ENCODE measurements at regions not wholly inside any gene's neighbourhood (a gene's known extent, or its start where the extent isn't known, plus 50 kb on each side); places are given as distances from the start of the nearest gene placed in this dataset.

DNA sequence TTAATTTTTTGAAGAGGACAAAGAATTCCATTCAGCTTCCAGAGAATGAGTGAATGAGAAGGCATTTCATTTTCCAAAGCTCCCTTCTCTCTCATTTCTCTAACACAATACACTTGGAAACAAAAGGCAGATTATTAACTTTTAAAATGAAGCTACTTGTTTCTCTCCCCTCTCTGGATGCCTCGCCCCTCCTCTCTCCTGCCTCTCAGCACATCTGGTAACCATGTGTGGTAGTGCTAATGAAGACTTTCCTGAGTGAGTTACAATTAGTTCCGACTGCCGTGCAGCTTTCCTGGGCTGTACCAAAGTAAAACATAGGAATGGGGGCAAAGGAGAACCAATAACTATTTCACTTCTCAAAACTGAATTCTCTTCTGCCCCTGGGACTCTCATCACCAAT, 84.7 kb upstream of the SOX5 start:
- no peak for TF ChIP-seq GATA3 (IDR thresholded peaks at IDR 0.05; ENCODE audit: low read depth, low read length)
- TF ChIP-seq GATA2 (IDR thresholded peaks at IDR 0.05; ENCODE audit: low read depth, low read length) = no peak

DNA sequence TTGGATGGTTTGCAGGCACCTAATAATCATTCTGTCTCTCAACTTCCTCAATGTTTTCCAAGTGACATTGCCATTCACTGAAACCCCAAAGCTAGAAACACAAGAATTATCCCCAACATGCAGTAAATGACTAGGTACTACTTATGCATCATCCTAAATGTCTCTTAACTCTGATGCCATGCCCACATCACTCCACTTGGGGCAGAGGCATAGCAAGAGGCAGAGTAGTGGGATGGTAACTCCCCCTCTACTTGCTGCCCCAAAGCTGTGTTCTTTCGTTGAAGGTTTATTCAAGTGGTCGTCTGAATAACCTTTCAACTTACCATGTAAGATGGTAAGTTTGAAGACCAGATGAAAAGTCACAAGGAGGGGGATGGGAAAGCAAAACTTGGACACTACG, 77.9 kb upstream of the SOX5 start:
- TF ChIP-seq GATA2 (IDR thresholded peaks at IDR 0.05; ENCODE audit: low read depth, low read length) (no peak), GATA3 (IDR thresholded peaks at IDR 0.05; ENCODE audit: low read depth, low read length) (no peak)

DNA sequence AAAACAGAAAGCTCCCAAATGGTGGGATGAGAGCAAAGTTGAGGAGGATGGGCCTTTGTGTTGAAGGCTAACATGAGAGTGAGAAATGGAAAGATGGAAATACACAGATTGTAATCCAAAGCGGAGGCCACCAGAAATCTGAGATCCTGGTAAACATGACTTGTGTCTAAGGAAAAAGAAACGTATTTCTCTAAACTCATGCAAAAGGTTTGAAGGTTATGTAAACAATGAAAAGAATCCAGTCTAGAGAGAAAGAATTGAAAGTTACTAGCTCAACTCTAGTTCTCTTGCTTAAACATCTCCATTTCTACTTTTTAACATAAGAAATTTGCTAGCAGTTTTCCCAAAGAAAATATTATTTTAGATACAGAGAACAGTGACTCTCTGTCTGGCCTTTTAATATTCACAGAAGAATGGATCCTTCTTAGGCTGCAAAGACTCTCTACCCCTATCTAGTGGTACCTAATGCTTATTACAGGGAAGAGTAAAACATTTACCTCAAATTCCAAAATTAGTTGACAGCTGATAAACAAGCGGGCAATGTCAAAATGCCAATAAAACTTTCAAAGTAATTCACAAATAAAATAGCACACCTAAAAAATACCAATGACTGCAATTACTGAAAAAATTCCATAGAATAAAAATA, 75.8 kb upstream of the SOX5 start:
- TF ChIP-seq GATA3 (IDR thresholded peaks at IDR 0.05; ENCODE audit: low read depth, low read length) (no peak), GATA2 (IDR thresholded peaks at IDR 0.05; ENCODE audit: low read depth, low read length) (no peak)

DNA sequence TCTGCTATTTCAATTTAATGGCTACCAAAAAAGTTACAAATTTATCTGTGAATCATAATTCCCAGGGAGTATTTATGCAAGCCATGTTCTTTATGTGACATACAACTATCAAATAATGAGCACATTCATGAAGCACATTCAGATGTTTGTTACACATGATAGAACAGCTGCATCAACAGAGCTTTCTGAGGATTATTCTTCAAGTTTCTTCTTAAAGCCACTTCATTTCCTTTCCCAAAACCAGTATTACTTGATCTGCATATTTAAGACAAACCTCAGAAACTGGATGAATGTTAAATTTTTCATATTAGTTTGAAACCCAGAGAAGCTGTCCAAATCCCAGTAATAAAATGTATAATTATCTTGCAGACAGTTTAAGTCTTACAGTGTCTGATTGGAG, 73.6 kb upstream of the SOX5 start:
- no peak for TF ChIP-seq GATA3 (IDR thresholded peaks at IDR 0.05; ENCODE audit: low read depth, low read length)
- TF ChIP-seq GATA2 (IDR thresholded peaks at IDR 0.05; ENCODE audit: low read depth, low read length) = no peak

DNA sequence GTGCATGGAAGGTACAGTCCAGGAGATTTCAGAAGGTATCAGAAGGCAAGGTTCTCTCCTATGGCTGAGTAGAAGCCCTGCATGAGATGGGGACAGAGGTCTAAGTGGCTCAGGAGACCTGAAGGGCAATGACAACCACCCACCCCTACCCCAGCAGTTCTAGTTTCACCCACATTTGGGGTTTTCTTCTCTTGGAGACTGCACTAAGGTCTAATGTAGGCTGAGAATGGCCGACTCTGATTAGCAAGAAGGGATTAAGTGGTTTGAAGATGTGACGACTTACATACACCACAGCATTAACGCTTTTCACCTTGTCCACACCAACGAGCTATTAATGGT, 71.7 kb upstream of the SOX5 start:
- TF ChIP-seq GATA2 (IDR thresholded peaks at IDR 0.05; ENCODE audit: low read depth, low read length) (no peak), GATA3 (IDR thresholded peaks at IDR 0.05; ENCODE audit: low read depth, low read length) (no peak)

DNA sequence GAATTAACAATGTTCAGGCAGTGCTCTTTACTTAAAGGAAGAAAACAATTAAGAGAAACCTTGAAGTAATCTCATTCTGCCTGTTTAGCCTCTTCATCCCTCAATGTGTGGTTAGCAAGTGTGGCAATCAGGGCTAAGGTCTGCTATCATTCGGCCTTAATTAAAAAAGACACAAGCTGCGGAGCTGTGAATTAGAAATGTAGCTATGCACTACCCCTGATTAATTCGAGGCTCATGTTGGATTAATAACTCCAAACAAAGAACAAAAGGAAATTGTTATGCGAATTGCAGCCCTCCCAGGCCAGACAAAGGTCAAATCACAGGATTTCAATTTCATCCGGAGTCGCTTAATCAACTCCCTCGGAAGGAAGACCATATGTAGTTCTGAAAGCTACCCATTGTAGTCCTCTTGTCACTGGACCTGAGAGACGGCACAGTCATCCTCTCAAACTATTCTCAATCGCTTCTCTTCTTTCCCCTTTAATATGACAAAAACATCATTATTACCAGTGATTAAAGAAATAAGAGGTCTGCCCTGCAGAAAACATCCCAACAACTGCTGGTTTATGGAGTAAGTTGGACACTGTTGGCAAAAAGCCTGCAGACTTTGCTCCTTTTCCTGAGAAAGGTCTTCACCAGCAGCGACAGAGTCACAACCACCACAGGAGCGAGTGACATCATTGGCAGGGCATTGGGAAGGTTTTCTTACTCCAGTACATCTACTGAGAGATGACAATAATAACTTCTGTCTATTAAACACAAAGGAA, 71.1 kb upstream of the SOX5 start:
- TF ChIP-seq GATA3 (IDR thresholded peaks at IDR 0.05; ENCODE audit: low read depth, low read length) = no peak
- TF ChIP-seq GATA2 (IDR thresholded peaks at IDR 0.05; ENCODE audit: low read depth, low read length) = no peak

DNA sequence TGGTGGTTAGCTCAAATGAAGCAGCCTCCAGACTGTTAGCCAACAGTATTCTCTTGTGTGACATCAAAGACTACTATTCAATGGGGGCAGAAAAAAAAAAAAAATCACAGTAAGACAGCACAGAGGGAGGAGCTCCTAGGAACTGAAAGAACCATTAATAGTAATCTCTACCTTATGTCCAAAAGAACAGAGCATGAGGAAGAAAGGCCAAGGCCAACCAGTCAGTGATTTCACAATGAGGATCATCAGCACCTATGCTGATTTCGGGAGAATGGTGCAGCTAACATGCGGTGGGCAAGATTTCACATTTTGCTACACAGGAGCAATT, 66.3 kb upstream of the SOX5 start:
- no peak for TF ChIP-seq GATA2 (IDR thresholded peaks at IDR 0.05; ENCODE audit: low read depth, low read length)
- TF ChIP-seq GATA3 (IDR thresholded peaks at IDR 0.05; ENCODE audit: low read depth, low read length) = no peak

DNA sequence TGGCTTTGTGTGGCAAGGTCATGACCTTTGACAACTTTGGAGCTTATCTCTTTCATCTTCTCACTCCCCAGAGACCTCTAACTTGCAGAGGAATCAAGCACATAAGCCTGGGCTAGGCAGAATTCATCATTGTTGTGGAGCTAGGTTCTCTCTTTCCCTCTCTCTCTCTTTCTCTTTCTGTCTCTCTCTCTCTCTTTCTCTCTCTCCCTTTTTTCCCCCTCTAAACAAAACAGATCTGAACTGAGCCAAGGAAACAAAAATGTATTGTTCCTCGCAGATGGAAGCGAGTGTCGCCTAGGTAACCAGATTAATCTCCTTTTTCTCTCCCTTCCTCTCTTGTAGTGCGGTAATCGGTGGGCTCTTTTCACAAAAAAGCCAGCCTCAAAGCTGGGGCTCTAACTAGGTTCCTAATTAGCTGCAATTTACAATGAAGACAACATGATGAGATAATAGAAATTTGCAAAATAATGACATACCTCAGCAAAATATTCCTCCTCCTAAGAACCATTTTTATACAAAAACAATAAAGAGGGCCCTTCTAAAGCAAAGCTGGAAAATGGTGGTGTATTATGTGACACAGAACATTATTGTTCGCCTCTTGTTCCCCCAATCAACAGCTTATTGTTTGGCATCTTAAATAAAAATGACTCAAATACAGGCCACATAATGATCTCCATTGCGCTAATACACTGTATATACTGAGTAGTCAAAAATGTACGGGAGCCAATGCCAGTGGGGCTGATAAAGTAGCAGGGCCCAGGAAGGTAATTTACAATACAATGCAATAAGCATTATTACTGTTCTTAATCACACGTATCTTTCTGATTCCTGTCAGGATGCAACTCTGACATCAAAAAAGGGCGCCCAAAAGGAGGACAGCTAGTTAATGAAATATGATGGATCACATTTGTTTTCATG, 65.7 kb upstream of the SOX5 start:
- TF ChIP-seq GATA2 (IDR thresholded peaks at IDR 0.05; ENCODE audit: low read depth, low read length) (no peak), GATA3 (IDR thresholded peaks at IDR 0.05; ENCODE audit: low read depth, low read length) (no peak)

DNA sequence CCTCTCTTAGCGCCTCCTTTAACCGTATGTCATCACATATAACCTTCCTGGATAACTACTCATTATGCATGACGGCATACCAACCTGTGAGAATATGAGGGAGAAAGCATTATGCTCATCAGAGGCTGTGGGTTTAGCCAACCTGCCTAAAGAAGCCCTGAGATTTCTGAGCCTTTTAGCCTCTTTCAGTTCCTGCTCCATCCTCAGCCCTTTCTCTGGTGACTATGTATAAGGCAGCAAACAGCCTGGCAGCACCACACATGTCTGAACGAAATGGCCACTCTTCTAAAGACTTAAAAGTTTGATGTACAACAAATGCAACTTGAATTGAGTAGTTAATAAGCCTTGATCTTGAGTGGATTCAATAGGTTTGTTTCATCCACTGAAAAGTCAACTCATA, 64.8 kb upstream of the SOX5 start:
- TF ChIP-seq GATA2 (IDR thresholded peaks at IDR 0.05; ENCODE audit: low read depth, low read length) (no peak), GATA3 (IDR thresholded peaks at IDR 0.05; ENCODE audit: low read depth, low read length) (no peak)

DNA sequence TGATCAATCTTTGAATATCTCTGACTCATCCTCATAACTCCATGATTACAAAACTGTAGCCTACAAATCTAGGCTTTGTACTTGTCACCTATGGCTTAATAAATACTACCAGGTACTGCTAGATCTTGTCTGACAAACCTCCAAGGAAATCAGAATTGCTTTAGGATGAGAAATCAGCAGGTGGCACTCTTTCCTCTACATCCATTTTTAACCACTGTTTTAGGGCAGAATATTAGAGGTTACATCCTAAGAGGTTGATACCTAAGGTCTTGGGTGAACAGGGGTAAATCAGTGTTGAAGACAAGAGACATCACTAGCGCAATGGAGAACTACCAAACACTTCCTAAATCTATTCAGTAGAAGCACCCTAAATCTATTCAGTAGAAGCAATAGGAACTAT, 63.1 kb upstream of the SOX5 start:
- TF ChIP-seq GATA2 (IDR thresholded peaks at IDR 0.05; ENCODE audit: low read depth, low read length) = no peak
- TF ChIP-seq GATA3 (IDR thresholded peaks at IDR 0.05; ENCODE audit: low read depth, low read length) = no peak

DNA sequence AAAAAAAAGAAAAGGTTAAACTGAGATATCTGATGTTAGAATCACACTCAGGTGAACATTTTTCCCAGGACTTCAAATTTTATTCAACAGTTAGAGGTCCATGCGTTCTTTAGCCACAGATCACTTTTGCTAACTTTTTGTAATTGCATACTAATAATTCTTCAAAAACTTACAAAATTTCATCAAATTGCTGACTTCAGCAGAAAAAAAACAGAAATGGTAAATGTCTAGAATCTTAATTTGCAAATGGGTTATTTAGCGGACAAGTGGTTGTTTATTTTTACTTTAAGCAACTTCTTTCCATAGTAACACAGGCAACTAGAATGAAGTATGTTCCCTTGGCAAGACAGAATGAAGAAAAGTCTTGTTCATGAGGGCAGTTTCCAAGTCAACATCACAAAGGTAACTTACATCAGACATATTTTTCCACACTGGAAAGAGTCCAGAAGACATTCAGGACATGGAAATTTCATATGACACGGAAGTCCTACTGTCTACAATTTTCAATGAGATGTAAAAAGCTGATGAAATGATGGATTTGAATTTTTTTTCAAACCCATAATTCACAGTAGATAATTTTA, 62.5 kb upstream of the SOX5 start:
- no peak for TF ChIP-seq GATA3 (IDR thresholded peaks at IDR 0.05; ENCODE audit: low read depth, low read length)
- TF ChIP-seq GATA2 (IDR thresholded peaks at IDR 0.05; ENCODE audit: low read depth, low read length) = no peak

DNA sequence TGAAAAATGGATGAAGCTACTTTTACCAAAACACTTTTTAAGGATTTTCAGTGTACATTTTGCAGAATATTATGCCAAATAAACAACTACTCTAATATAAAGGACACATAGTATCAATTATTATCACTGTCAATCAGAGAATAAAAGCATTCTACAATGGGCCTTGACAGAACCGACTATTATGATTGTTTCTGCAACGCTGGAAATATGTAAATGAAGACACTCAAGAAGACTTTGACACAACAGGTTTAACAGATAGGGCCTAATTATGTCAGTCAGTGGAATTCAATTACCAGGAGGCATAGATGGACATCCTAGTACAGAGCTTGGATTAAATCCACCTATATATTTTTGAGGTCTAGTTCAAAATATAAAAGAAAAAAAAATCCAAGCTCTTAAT, 58.7 kb upstream of the SOX5 start:
- TF ChIP-seq GATA3 (IDR thresholded peaks at IDR 0.05; ENCODE audit: low read depth, low read length) (no peak), GATA2 (IDR thresholded peaks at IDR 0.05; ENCODE audit: low read depth, low read length) (no peak)

All from SH-SY5Y (cell line).